ENCODE measurements at regions not wholly inside any gene's neighbourhood (a gene's known extent, or its start where the extent isn't known, plus 50 kb on each side); places are given as distances from the start of the nearest gene placed in this dataset.

GRCh38 chr3:148078658-148079057 is 619.0 kb upstream of the AGTR1 start:
- no peak overlapping the region for H3K4me2 ChIP-seq
- ChIA-PET POLR2A (no interaction called here), CTCF (interaction anchor here (1.2 kb wide), 1 partner anchor 240 kb away, joined by 3 read pairs; no protein-coding TSS in a partner anchor)

GRCh38 chr3:148079370-148079769 is 618.3 kb upstream of the AGTR1 start:
- ChIA-PET CTCF (no interaction called here), POLR2A (no interaction called here)
- H3K9me3 ChIP-seq = no peaks in the 10 kb centered on the region
- H3K4me1 ChIP-seq = no peaks in the 10 kb centered on the region
- no peak overlapping the region for H3K4me2 ChIP-seq
- no peak for TF ChIP-seq CBX2 (IDR thresholded peaks at IDR 0.05; ENCODE audit: borderline replicate concordance, low read depth)
- no peak for TF ChIP-seq TFCP2L1 (CRISPR knock-in tag; IDR thresholded peaks at IDR 0.05)
- no peak for TF ChIP-seq CHD4 (IDR thresholded peaks at IDR 0.05; ENCODE audit: borderline replicate concordance)
- no peak for TF ChIP-seq HEYL (CRISPR knock-in tag; IDR thresholded peaks at IDR 0.05)
- no peak for TF ChIP-seq BCL3 (IDR thresholded peaks at IDR 0.05)
- TF ChIP-seq EP300 (IDR thresholded peaks at IDR 0.05) = no peak
- no peak for TF ChIP-seq ATOH8 (CRISPR knock-in tag; IDR thresholded peaks at IDR 0.05; ENCODE audit: low read depth)
- no peak for TF ChIP-seq HOXB5 (CRISPR knock-in tag; IDR thresholded peaks at IDR 0.05)
- no peak for DNase-seq (ENCODE audit: low read depth in 1 of 2, low spot score in 1 of 2)
- WGBS (ENCODE audit: missing lambda C conversion rate) = 38% methylated on average over 6 of the region's 6 CpGs
- no peak for FAIRE-seq
- no peak overlapping the region for H3K4me3 ChIP-seq
- ATAC-seq = no peak
- no peak overlapping the region for H3K27ac ChIP-seq

More at GRCh38 chr3:148078658-148079057, 619.0 kb upstream of the AGTR1 start:
- FAIRE-seq (no peak), DNase-seq (ENCODE audit: low read depth in 1 of 2, low spot score in 1 of 2) (no peak), ATAC-seq (no peak)
- Histone ChIP-seq H3K9me3 (no peaks in the 10 kb centered on the region), H3K27ac (no peak overlapping the region), H3K4me1 (no peaks in the 10 kb centered on the region), H3K4me3 (no peak overlapping the region)
- TF ChIP-seq FOSB (CRISPR knock-in tag; IDR thresholded peaks at IDR 0.05) = no peak
- no peak for TF ChIP-seq BCL3 (IDR thresholded peaks at IDR 0.05)
- TF ChIP-seq NFE2L2 (conservative IDR thresholded peaks at IDR 0.05; ENCODE audit: low read length) = no peak
- no peak for TF ChIP-seq CTCF (IDR thresholded peaks at IDR 0.05)
- no peak for TF ChIP-seq RFX5 (IDR thresholded peaks at IDR 0.05)
- TF ChIP-seq FOSL2 (IDR thresholded peaks at IDR 0.05) = no peak
- no peak for TF ChIP-seq FOSL2 (CRISPR knock-in tag; IDR thresholded peaks at IDR 0.05)
- no peak for TF ChIP-seq E2F6 (IDR thresholded peaks at IDR 0.05; ENCODE audit: borderline replicate concordance, low read depth)
- TF ChIP-seq ZNF302 (CRISPR knock-in tag; IDR thresholded peaks at IDR 0.05) = no peak
- no peak for TF ChIP-seq POLR2A (IDR thresholded peaks at IDR 0.05; ENCODE audit: low read length)
- no peak for TF ChIP-seq TFCP2L1 (CRISPR knock-in tag; IDR thresholded peaks at IDR 0.05)
- no peak for TF ChIP-seq FOXS1 (CRISPR knock-in tag; IDR thresholded peaks at IDR 0.05)

GRCh38 chr3:148081926-148082325 is 615.8 kb upstream of the AGTR1 start:
- no peaks in the 10 kb centered on the region for H3K9me3 ChIP-seq
- CTCF ChIA-PET = no interaction called here
- no peak overlapping the region for H3K4me2 ChIP-seq
- FAIRE-seq (no peak), ATAC-seq (no peak), DNase-seq (ENCODE audit: low read depth in 1 of 2, low spot score in 1 of 2) (no peak)
- no peak overlapping the region for H3K4me3 ChIP-seq
- 74% methylated on average over 1 of the region's 1 CpG for WGBS (ENCODE audit: missing lambda C conversion rate)
- no peaks in the 10 kb centered on the region for H3K4me1 ChIP-seq
- POLR2A ChIA-PET = no interaction called here
- H3K27ac ChIP-seq = no peak overlapping the region
- TF ChIP-seq MYC (IDR thresholded peaks at IDR 0.05; ENCODE audit: borderline replicate concordance, low read length) = no peak
- no peak for TF ChIP-seq ATOH8 (CRISPR knock-in tag; IDR thresholded peaks at IDR 0.05; ENCODE audit: low read depth)
- no peak for TF ChIP-seq HES2 (IDR thresholded peaks at IDR 0.05)
- TF ChIP-seq ELK1 (IDR thresholded peaks at IDR 0.05; ENCODE audit: low read depth, low read length) = no peak
- no peak for TF ChIP-seq ZNF302 (CRISPR knock-in tag; IDR thresholded peaks at IDR 0.05)
- TF ChIP-seq SREBF2 (IDR thresholded peaks at IDR 0.05) = no peak
- TF ChIP-seq RARB (CRISPR knock-in tag; IDR thresholded peaks at IDR 0.05) = no peak
- no peak for TF ChIP-seq PBX3 (IDR thresholded peaks at IDR 0.05)
- TF ChIP-seq FOSB (CRISPR knock-in tag; IDR thresholded peaks at IDR 0.05) = no peak
- no peak for TF ChIP-seq CBX8 (IDR thresholded peaks at IDR 0.05)
- no peak for TF ChIP-seq BHLHE40 (IDR thresholded peaks at IDR 0.05; ENCODE audit: low read depth, low read length)
- no peak for TF ChIP-seq HDAC2 (IDR thresholded peaks at IDR 0.05)
